Peyer's patch (tissue), 4 donors: ENCODE measurements at regions not wholly inside any gene's neighbourhood (a gene's known extent, or its start where the extent isn't known, plus 50 kb on each side); places are given as distances from the start of the nearest gene placed in this dataset.

ENCODE experiments used
- DNase-seq, 3 donors: peaks; one replicate each; pipeline ENCODE4 v3.0.0-alpha.2; 2017 to 2019
- H3K27ac ChIP-seq, 4 donors: fragments of 200-600 bp; sonication (generic); one replicate each; pipeline ENCODE4 v1.5.1; 2016 to 2019
- H3K27me3 ChIP-seq, 2 donors: fragments of 200-600 bp; sonication (generic); one replicate each; pipeline ENCODE4 v1.5.1; 2019
- H3K36me3 ChIP-seq, 3 donors: fragments of 200-600 bp; sonication (generic); one replicate each; pipeline ENCODE4 v1.5.1; 2016 to 2019
- H3K4me1 ChIP-seq, 4 donors: fragments of 200-600 bp; sonication (generic); one replicate each; pipeline ENCODE4 v1.5.1; 2016 to 2019
- H3K4me3 ChIP-seq, 4 donors: fragments of 200-600 bp; sonication (generic); 1 replicate in 3 of 4; 2 replicates in 1 of 4; pipeline ENCODE4 v1.5.1; 2016 to 2019; ENCODE audit warnings: mild to moderate bottlenecking in 1 of 4
- H3K9me3 ChIP-seq, 4 donors: fragments of 200-600 bp; sonication (generic); one replicate each; pipeline ENCODE4 v1.5.1; 2016 to 2019; ENCODE audit warnings: mild to moderate bottlenecking in 1 of 4
- POLR2A ChIP-seq, 2 donors: fragments of 450-650 bp; IDR thresholded peaks; one replicate each; pipeline ENCODE4 v1.5.1; 2017; ENCODE audit warnings: antibody characterized with exemption in 2 of 2, mild to moderate bottlenecking in 2 of 2, moderate library complexity in 2 of 2
- TF ChIP-seq, protein P1 (sequence below), 6 experiments: fragments of 450-650 bp in 4 of 6; fragments of 200-600 bp in 2 of 6; sonication (generic) in 1 of 6; IDR thresholded peaks; one replicate each; pipeline ENCODE4 v1.5.1; 2017 to 2019; ENCODE audit warnings: antibody characterized with exemption in 6 of 6, mild to moderate bottlenecking in 3 of 6, moderate library complexity in 1 of 6

- Histone ChIP-seq H3K9me3 (no peaks in the 10 kb centered on the region), H3K4me3 (no peak overlapping the region), H3K36me3 (no peaks in the 10 kb centered on the region), H3K4me1 (no peaks in the 10 kb centered on the region), H3K27me3 (no peaks in the 10 kb centered on the region), H3K27ac (no peak overlapping the region)
- no peak for DNase-seq
- no peak for TF ChIP-seq POLR2A (IDR thresholded peaks at IDR 0.05)
- TF ChIP-seq, protein P1, sequence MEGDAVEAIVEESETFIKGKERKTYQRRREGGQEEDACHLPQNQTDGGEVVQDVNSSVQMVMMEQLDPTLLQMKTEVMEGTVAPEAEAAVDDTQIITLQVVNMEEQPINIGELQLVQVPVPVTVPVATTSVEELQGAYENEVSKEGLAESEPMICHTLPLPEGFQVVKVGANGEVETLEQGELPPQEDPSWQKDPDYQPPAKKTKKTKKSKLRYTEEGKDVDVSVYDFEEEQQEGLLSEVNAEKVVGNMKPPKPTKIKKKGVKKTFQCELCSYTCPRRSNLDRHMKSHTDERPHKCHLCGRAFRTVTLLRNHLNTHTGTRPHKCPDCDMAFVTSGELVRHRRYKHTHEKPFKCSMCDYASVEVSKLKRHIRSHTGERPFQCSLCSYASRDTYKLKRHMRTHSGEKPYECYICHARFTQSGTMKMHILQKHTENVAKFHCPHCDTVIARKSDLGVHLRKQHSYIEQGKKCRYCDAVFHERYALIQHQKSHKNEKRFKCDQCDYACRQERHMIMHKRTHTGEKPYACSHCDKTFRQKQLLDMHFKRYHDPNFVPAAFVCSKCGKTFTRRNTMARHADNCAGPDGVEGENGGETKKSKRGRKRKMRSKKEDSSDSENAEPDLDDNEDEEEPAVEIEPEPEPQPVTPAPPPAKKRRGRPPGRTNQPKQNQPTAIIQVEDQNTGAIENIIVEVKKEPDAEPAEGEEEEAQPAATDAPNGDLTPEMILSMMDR (IDR thresholded peaks at IDR 0.05) = no peak
Measured at GRCh38 chr7:46133072-46133471, 212.0 kb upstream of the IGFBP3 start.

- H3K27me3 ChIP-seq = no peaks in the 10 kb centered on the region
- H3K4me3 ChIP-seq = no peak overlapping the region
- no peaks in the 10 kb centered on the region for H3K36me3 ChIP-seq
- H3K9me3 ChIP-seq = no peaks in the 10 kb centered on the region
- no peak for DNase-seq
- TF ChIP-seq POLR2A (IDR thresholded peaks at IDR 0.05) = no peak
- TF ChIP-seq, protein P1 (IDR thresholded peaks at IDR 0.05) = no peak
- H3K4me1 ChIP-seq = no peaks in the 10 kb centered on the region
- no peak overlapping the region for H3K27ac ChIP-seq
Measured at GRCh38 chr7:46131916-46132795, 211.1 kb upstream of the IGFBP3 start.

GRCh38 chr7:46129831-46130230 is 208.8 kb upstream of the IGFBP3 start:
- DNase-seq = no peak
- no peak overlapping the region for H3K27ac ChIP-seq
- no peaks in the 10 kb centered on the region for H3K4me1 ChIP-seq
- H3K4me3 ChIP-seq = no peak overlapping the region
- no peak for TF ChIP-seq POLR2A (IDR thresholded peaks at IDR 0.05)
- TF ChIP-seq, protein P1 (IDR thresholded peaks at IDR 0.05) = peak in 1 of 6 experiments; percentile 58
- no peaks in the 10 kb centered on the region for H3K36me3 ChIP-seq
- H3K27me3 ChIP-seq = no peaks in the 10 kb centered on the region
- H3K9me3 ChIP-seq = no peaks in the 10 kb centered on the region

DNA sequence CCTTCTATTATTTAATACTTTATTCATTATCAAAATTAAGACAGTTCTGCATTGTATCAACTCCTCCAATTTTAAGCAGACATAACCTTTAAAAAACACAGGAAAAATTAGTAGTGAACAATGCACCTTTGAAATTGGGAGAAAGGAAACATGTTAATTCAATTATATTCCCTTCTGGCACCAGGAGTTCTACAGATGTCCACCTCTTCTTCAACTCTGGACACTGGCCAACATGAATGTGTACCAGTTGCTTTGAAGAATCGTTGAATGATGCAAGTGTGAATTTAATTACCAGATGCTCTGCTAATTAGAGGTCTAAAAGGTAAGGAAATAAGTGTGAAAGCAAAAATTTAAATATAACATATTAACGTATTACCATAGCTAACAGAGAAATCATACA is 206.7 kb upstream of the IGFBP3 start:
- Histone ChIP-seq H3K36me3 (no peaks in the 10 kb centered on the region), H3K27ac (no peak overlapping the region), H3K4me3 (no peak overlapping the region), H3K9me3 (no peaks in the 10 kb centered on the region), H3K4me1 (no peaks in the 10 kb centered on the region), H3K27me3 (no peaks in the 10 kb centered on the region)
- TF ChIP-seq, protein P1 (IDR thresholded peaks at IDR 0.05) = no peak
- no peak for TF ChIP-seq POLR2A (IDR thresholded peaks at IDR 0.05)
- no peak for DNase-seq

DNA sequence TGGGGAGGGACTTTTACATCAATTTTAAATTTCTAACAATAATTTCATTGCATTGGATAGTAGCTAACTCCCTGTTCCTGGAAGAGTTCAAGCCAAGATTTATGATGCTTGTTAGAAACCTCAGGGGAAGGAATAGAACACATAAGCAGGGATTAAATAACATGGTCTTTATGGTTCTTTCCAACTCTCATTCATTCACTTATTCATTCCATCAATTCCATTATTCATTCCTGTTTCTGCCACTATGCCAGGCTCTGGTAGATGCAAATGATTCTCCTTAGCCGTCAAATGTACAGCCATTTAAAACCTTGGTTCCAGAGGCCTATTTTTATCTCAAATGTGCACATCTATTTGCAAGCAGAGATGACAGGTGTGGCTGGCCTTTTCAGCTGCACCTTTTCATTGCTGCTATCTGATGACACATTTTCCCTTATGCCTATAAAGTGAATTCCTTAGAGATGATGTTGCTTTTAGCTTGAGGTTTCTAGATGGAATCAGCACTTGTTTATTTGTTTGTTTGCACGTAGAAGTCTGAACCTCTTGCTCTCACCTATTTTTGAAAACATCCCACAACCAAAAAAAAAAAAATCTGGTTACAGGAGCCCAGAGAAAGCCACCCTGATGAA is 205.7 kb upstream of the IGFBP3 start:
- DNase-seq = no peak
- Histone ChIP-seq H3K36me3 (no peaks in the 10 kb centered on the region), H3K27ac (no peak overlapping the region), H3K27me3 (no peaks in the 10 kb centered on the region), H3K9me3 (no peaks in the 10 kb centered on the region), H3K4me3 (no peak overlapping the region), H3K4me1 (no peaks in the 10 kb centered on the region)
- TF ChIP-seq, protein P1 (IDR thresholded peaks at IDR 0.05) = no peak
- no peak for TF ChIP-seq POLR2A (IDR thresholded peaks at IDR 0.05)
